Lung (tissue), 11 donors: ENCODE measurements at regions not wholly inside any gene's neighbourhood (a gene's known extent, or its start where the extent isn't known, plus 50 kb on each side); places are given as distances from the start of the nearest gene placed in this dataset.

Source experiments
- ATAC-seq: fragments of 200-7000 bp; cut with Tn5 transposase; one replicate; pipeline ENCODE4 v1.9.1; 2020; ENCODE audit warnings: moderate number of reproducible peaks; ENCODE audit not compliant: insufficient read depth, low FRiP score
- DNase-seq, 3 donors: peaks; one replicate each; pipeline ENCODE4 v3.0.0-alpha.2; 2013 to 2017
- H3K27ac ChIP-seq, 2 donors: one replicate each; pipeline ENCODE4 v1.5.1; 2013; ENCODE audit warnings: mild to moderate bottlenecking in 2 of 2, moderate library complexity in 2 of 2, control low read depth in 1 of 2, inconsistent platforms in 1 of 2, low read depth in 1 of 2, low read length in 1 of 2
- H3K27me3 ChIP-seq, 3 donors: one replicate each; pipeline ENCODE4 v1.5.1; 2013; ENCODE audit warnings: low read length in 2 of 3; ENCODE audit not compliant: control insufficient read depth in 3 of 3, insufficient read depth in 3 of 3
- H3K36me3 ChIP-seq, 4 donors: one replicate each; pipeline ENCODE4 v1.5.1; 2013; ENCODE audit warnings: low read length in 4 of 4, mild to moderate bottlenecking in 1 of 4, moderate library complexity in 1 of 4; ENCODE audit not compliant: control insufficient read depth in 4 of 4, insufficient read depth in 4 of 4
- H3K4me1 ChIP-seq, 5 donors: one replicate each; pipeline ENCODE4 v1.5.1; 2013; ENCODE audit warnings: low read length in 5 of 5, mild to moderate bottlenecking in 2 of 5, moderate library complexity in 1 of 5; ENCODE audit not compliant: control insufficient read depth in 5 of 5, insufficient read depth in 5 of 5
- H3K4me3 ChIP-seq: one replicate; pipeline ENCODE4 v1.5.1; 2013; ENCODE audit warnings: mild to moderate bottlenecking, control low read depth, moderate library complexity
- H3K9ac ChIP-seq, 2 donors: one replicate each; pipeline ENCODE4 v1.5.1; 2013; ENCODE audit warnings: low read length in 2 of 2, control low read depth in 1 of 2; ENCODE audit not compliant: insufficient read depth in 1 of 2
- H3K9me3 ChIP-seq, 4 donors: one replicate each; pipeline ENCODE4 v1.5.1; 2013; ENCODE audit warnings: low read length in 3 of 4, mild to moderate bottlenecking in 1 of 4, moderate library complexity in 1 of 4; ENCODE audit not compliant: control insufficient read depth in 4 of 4, insufficient read depth in 3 of 4
- CTCF ChIP-seq: IDR thresholded peaks from 2 replicates; pipeline ENCODE4 v1.5.1; 2012; ENCODE audit warnings: mild to moderate bottlenecking; ENCODE audit errors: control extremely low read depth, extremely low read depth
- WGBS, 2 donors: extraction: QIAGEN DNeasy Blood & Tissue Kit; methylation state at CpG; one replicate each; pipeline ENCODE4 v1.1.7; 2013; 5-methylcytosine and 5-hydroxymethylcytosine counted together
- donor health status: control.
- donor health status: control.
- donor health status: Bipolar disorder and iron deficiency.
- donor health status: healthy.
- donor health status: DM: yes; HTN: yes; CAD: no.

GRCh38 chr11:90646706-90647105 is 423.9 kb upstream of the CHORDC1 start:
- Histone ChIP-seq H3K9ac (no peak overlapping the region), H3K9me3 (no peaks in the 10 kb centered on the region), H3K36me3 (no peaks in the 10 kb centered on the region), H3K4me1 (no peaks in the 10 kb centered on the region), H3K27ac (no peak overlapping the region), H3K4me3 (no peak overlapping the region), H3K27me3 (no peaks in the 10 kb centered on the region)
- DNase-seq (no peak), ATAC-seq (no peak)
- 85 to 86% methylated on average over 2 of the region's 2 CpGs for WGBS, 2 donors
- TF ChIP-seq CTCF, result no peak

GRCh38 chr11:90646266-90646665 is 423.4 kb upstream of the CHORDC1 start:
- H3K27ac ChIP-seq, result no peak overlapping the region
- H3K4me1 ChIP-seq, result no peaks in the 10 kb centered on the region
- H3K27me3 ChIP-seq, result no peaks in the 10 kb centered on the region
- no peak overlapping the region for H3K4me3 ChIP-seq
- no peak for TF ChIP-seq CTCF
- ATAC-seq (no peak), DNase-seq (no peak)
- H3K36me3 ChIP-seq, result no peaks in the 10 kb centered on the region
- no peaks in the 10 kb centered on the region for H3K9me3 ChIP-seq
- H3K9ac ChIP-seq, result no peak overlapping the region
- 89 to 92% methylated on average over 1 of the region's 1 CpG for WGBS, 2 donors

- peak; percentile 37 to 93 (median 91) for DNase-seq
- Histone ChIP-seq H3K36me3 (no peaks in the 10 kb centered on the region), H3K4me3 (no peak overlapping the region), H3K9ac (no peak overlapping the region), H3K27me3 (no peaks in the 10 kb centered on the region), H3K4me1 (peaks cover 0 to 22% (median 5%) of the 10 kb centered on the region in 5 donors), H3K9me3 (no peaks in the 10 kb centered on the region), H3K27ac (no peak overlapping the region)
- WGBS, 2 donors, result 5 to 12% methylated on average over 1 of the region's 1 CpG
- no peak for TF ChIP-seq CTCF
- ATAC-seq, result no peak
Measured at GRCh38 chr11:90639461-90639993, 416.7 kb upstream of the CHORDC1 start.

GRCh38 chr11:90635886-90636285 is 413.0 kb upstream of the CHORDC1 start:
- no peak for ATAC-seq
- Histone ChIP-seq H3K9ac (no peak overlapping the region), H3K9me3 (no peaks in the 10 kb centered on the region), H3K27ac (no peak overlapping the region), H3K4me1 (peaks cover 0 to 22% (median 5%) of the 10 kb centered on the region in 5 donors), H3K27me3 (no peaks in the 10 kb centered on the region), H3K4me3 (no peak overlapping the region), H3K36me3 (no peaks in the 10 kb centered on the region)
- TF ChIP-seq CTCF, result no peak
- no peak for DNase-seq
- WGBS, 2 donors, result 90 to 92% methylated on average over 1 of the region's 1 CpG
